ENCODE measurements at regions not wholly inside any gene's neighbourhood (a gene's known extent, or its start where the extent isn't known, plus 50 kb on each side); places are given as distances from the start of the nearest gene placed in this dataset.

- Histone ChIP-seq H3K27me3 (ENCODE audit: control insufficient read depth in 2 of 2, insufficient read depth in 2 of 2, low read length in 2 of 2) (no peaks in the 10 kb centered on the region), H3K9me3 (ENCODE audit: control insufficient read depth in 2 of 3, low read length in 3 of 3) (peaks cover 0 to 4% (median 0%) of the 10 kb centered on the region in 3 experiments), H3K4me3 (ENCODE audit: low read length) (no peak overlapping the region), H3K27ac (ENCODE audit: low read depth, low read length) (no peak overlapping the region), H3K4me1 (ENCODE audit: control insufficient read depth in 2 of 2, insufficient read depth in 2 of 2, low read length in 2 of 2) (peaks cover 0 to 12% of the 10 kb centered on the region in 2 donors), H3K36me3 (ENCODE audit: control insufficient read depth in 2 of 3, insufficient read depth in 3 of 3, low read length in 3 of 3) (no peaks in the 10 kb centered on the region)
- Mint-ChIP-seq H3K4me3 (no peak overlapping the region), H3K27me3 (no peaks in the 10 kb centered on the region), H3K27ac (no peak overlapping the region), H3K4me1 (peaks cover 16 to 42% (median 28%) of the 10 kb centered on the region in 7 donors), H3K36me3 (peaks cover 0 to 16% (median 4%) of the 10 kb centered on the region in 5 donors), H3K9me3 (peaks cover 0 to 19% (median 2%) of the 10 kb centered on the region in 11 donors)
- DNase-seq (no peak), ATAC-seq (no peak)
- CTCF ChIA-PET: no interaction called here
- intact Hi-C loops (cut with micrococcal nuclease): no loop called here
- POLR2A ChIA-PET: no interaction called here
Measured at GRCh38 chr16:11494433-11494832, 92.3 kb downstream of the LITAF start.

- Mint-ChIP-seq H3K27ac (peak overlapping the region in 4 of 9 donors; percentile 21 to 66 (median 58)), H3K9me3 (peaks cover 0 to 15% (median 1%) of the 10 kb centered on the region in 11 donors), H3K4me3 (peak overlapping the region in 1 of 10 donors; percentile 11), H3K36me3 (peaks cover 0 to 16% (median 0%) of the 10 kb centered on the region in 5 donors), H3K27me3 (no peaks in the 10 kb centered on the region), H3K4me1 (peaks cover 16 to 42% (median 28%) of the 10 kb centered on the region in 7 donors)
- intact Hi-C loops (cut with micrococcal nuclease): no loop called here
- ATAC-seq: no peak
- no peak overlapping the region for H3K27ac ChIP-seq (ENCODE audit: low read depth, low read length)
- H3K9me3 ChIP-seq (ENCODE audit: control insufficient read depth in 2 of 3, low read length in 3 of 3): peaks cover 0 to under 1% (median 0%) of the 10 kb centered on the region in 3 experiments
- ChIA-PET POLR2A (no interaction called here), CTCF (interaction anchor here (0.6 kb wide), 1 partner anchor 159 kb away, joined by 3 read pairs; no protein-coding TSS in a partner anchor)
- no peaks in the 10 kb centered on the region for H3K27me3 ChIP-seq (ENCODE audit: control insufficient read depth in 2 of 2, insufficient read depth in 2 of 2, low read length in 2 of 2)
- no peak for DNase-seq
- peaks cover 0 to 12% of the 10 kb centered on the region in 2 donors for H3K4me1 ChIP-seq (ENCODE audit: control insufficient read depth in 2 of 2, insufficient read depth in 2 of 2, low read length in 2 of 2)
- no peak overlapping the region for H3K4me3 ChIP-seq (ENCODE audit: low read length)
- H3K36me3 ChIP-seq (ENCODE audit: control insufficient read depth in 2 of 3, insufficient read depth in 3 of 3, low read length in 3 of 3): no peaks in the 10 kb centered on the region
Measured at GRCh38 chr16:11495066-11495407, 91.7 kb downstream of the LITAF start.
